OCI-LY7 (cell line): ENCODE measurements at regions not wholly inside any gene's neighbourhood (a gene's known extent, or its start where the extent isn't known, plus 50 kb on each side); places are given as distances from the start of the nearest gene placed in this dataset.

Experiments used
- CTCF ChIP-seq: fragments of 200-600 bp; sonication (generic); conservative IDR thresholded peaks from 2 replicates; pipeline ENCODE4 v1.5.1; 2014; ENCODE audit warnings: mild to moderate bottlenecking, antibody characterized with exemption, low read length, moderate library complexity, mixed read lengths
- EZH2phosphoT487 ChIP-seq: fragments of 200-600 bp; sonication (generic); IDR thresholded peaks from 2 replicates; pipeline ENCODE4 v1.6.1; 2018; ENCODE audit warnings: low read depth, borderline replicate concordance, mild to moderate bottlenecking, mixed run types, antibody characterized with exemption, low read length, moderate library complexity, mixed read lengths

DNA sequence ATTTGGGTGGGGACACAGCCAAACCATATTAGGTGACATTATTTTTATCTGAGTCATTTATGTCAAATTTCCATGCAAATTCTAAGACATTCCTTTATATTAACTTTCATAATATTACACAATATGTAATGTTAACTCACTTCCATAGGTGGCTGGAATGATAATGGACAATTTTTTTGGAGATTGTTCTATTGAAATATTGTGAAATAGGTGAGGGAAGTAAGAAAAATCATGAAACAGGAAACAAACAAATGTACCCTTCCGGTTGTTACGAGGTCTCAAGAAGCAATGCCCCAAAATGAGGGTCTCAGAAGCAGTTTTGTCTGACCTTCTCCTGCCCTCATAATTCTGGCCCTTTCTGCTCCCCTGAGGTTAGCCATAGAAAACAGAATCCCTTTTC lies 306.5 kb downstream of the HDGFL1 start:
- TF ChIP-seq CTCF: no peak
- no peak for TF ChIP-seq EZH2phosphoT487
